ENCODE measurements at regions not wholly inside any gene's neighbourhood (a gene's known extent, or its start where the extent isn't known, plus 50 kb on each side); places are given as distances from the start of the nearest gene placed in this dataset.

GRCh38 chr5:63228154-63228553 is 649.5 kb downstream of the LRRC70 start:
- Histone ChIP-seq H3K4me2 (ENCODE audit: low read length) (no peak overlapping the region), H3K79me2 (no peaks in the 10 kb centered on the region), H2AFZ (no peak overlapping the region), H3K4me1 (no peaks in the 10 kb centered on the region), H3K27ac (no peak overlapping the region), H3K27me3 (ENCODE audit: control insufficient read depth, insufficient read depth, low read length) (no peaks in the 10 kb centered on the region), H3K36me3 (ENCODE audit: control insufficient read depth, insufficient read depth, low read length) (no peaks in the 10 kb centered on the region), H3K9me3 (ENCODE audit: control insufficient read depth, low read length) (no peaks in the 10 kb centered on the region), H3K4me3 (ENCODE audit: low read depth, low read length) (no peak overlapping the region), H3K9ac (no peak overlapping the region)
- no peak for TF ChIP-seq CTCF (IDR thresholded peaks at IDR 0.05)

GRCh38 chr5:63220244-63220643 is 641.6 kb downstream of the LRRC70 start:
- H3K79me2 ChIP-seq, result no peaks in the 10 kb centered on the region
- no peak for TF ChIP-seq CTCF (IDR thresholded peaks at IDR 0.05)
- no peak overlapping the region for H3K4me2 ChIP-seq (ENCODE audit: low read length)
- no peaks in the 10 kb centered on the region for H3K27me3 ChIP-seq (ENCODE audit: control insufficient read depth, insufficient read depth, low read length)
- no peak overlapping the region for H3K27ac ChIP-seq
- no peak overlapping the region for H2AFZ ChIP-seq
- H3K36me3 ChIP-seq (ENCODE audit: control insufficient read depth, insufficient read depth, low read length), result no peaks in the 10 kb centered on the region
- no peaks in the 10 kb centered on the region for H3K4me1 ChIP-seq
- H3K9ac ChIP-seq, result no peak overlapping the region
- no peak overlapping the region for H3K4me3 ChIP-seq (ENCODE audit: low read depth, low read length)
- no peaks in the 10 kb centered on the region for H3K9me3 ChIP-seq (ENCODE audit: control insufficient read depth, low read length)

GRCh38 chr5:63217422-63217821 is 638.8 kb downstream of the LRRC70 start:
- Histone ChIP-seq H3K4me2 (ENCODE audit: low read length) (no peak overlapping the region), H2AFZ (no peak overlapping the region), H3K27me3 (ENCODE audit: control insufficient read depth, insufficient read depth, low read length) (no peaks in the 10 kb centered on the region), H3K27ac (no peak overlapping the region), H3K9me3 (ENCODE audit: control insufficient read depth, low read length) (no peaks in the 10 kb centered on the region), H3K79me2 (no peaks in the 10 kb centered on the region), H3K9ac (no peak overlapping the region), H3K4me3 (ENCODE audit: low read depth, low read length) (no peak overlapping the region), H3K4me1 (no peaks in the 10 kb centered on the region), H3K36me3 (ENCODE audit: control insufficient read depth, insufficient read depth, low read length) (no peaks in the 10 kb centered on the region)
- TF ChIP-seq CTCF (IDR thresholded peaks at IDR 0.05), result no peak

GRCh38 chr5:63213256-63213655 is 634.6 kb downstream of the LRRC70 start:
- Histone ChIP-seq H3K4me3 (ENCODE audit: low read depth, low read length) (no peak overlapping the region), H3K27me3 (ENCODE audit: control insufficient read depth, insufficient read depth, low read length) (no peaks in the 10 kb centered on the region), H3K4me1 (no peaks in the 10 kb centered on the region), H3K36me3 (ENCODE audit: control insufficient read depth, insufficient read depth, low read length) (no peaks in the 10 kb centered on the region), H3K27ac (no peak overlapping the region), H3K9ac (no peak overlapping the region), H3K4me2 (ENCODE audit: low read length) (no peak overlapping the region), H3K79me2 (no peaks in the 10 kb centered on the region), H3K9me3 (ENCODE audit: control insufficient read depth, low read length) (no peaks in the 10 kb centered on the region), H2AFZ (no peak overlapping the region)
- TF ChIP-seq CTCF (IDR thresholded peaks at IDR 0.05), result no peak

- TF ChIP-seq CTCF (IDR thresholded peaks at IDR 0.05), result no peak
- Histone ChIP-seq H2AFZ (no peak overlapping the region), H3K79me2 (no peaks in the 10 kb centered on the region), H3K27ac (no peak overlapping the region), H3K9me3 (ENCODE audit: control insufficient read depth, low read length) (no peaks in the 10 kb centered on the region), H3K9ac (no peak overlapping the region), H3K27me3 (ENCODE audit: control insufficient read depth, insufficient read depth, low read length) (no peaks in the 10 kb centered on the region), H3K4me1 (no peaks in the 10 kb centered on the region), H3K4me3 (ENCODE audit: low read depth, low read length) (no peak overlapping the region), H3K4me2 (ENCODE audit: low read length) (no peak overlapping the region), H3K36me3 (ENCODE audit: control insufficient read depth, insufficient read depth, low read length) (no peaks in the 10 kb centered on the region)
Measured at GRCh38 chr5:63211448-63212132, 633.0 kb downstream of the LRRC70 start.

All from parathyroid adenoma (tissue), 2 donors.